ENCODE measurements at regions not wholly inside any gene's neighbourhood (a gene's known extent, or its start where the extent isn't known, plus 50 kb on each side); places are given as distances from the start of the nearest gene placed in this dataset.

DNA sequence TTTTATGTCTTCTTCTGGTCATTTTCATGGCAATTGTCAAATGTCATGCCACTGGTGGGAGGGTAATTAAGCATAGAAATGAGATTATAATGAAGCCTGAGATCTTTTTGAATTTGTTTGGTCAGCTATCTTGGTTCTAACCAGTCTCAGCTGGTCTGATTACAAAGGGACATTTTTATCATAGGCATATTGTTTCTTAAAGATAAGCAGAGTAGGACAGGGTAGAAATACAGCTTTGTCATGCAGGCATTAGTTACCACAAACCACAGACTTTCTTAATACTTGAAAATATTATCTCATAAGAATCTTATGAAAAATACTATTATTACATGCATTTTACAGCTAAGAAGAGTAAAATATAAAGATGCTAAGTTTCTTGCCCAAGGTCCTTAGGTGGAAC is 1761.5 kb downstream of the PCDH9 start:
- no peaks in the 10 kb centered on the region for H3K9me3 ChIP-seq
- H3K36me3 ChIP-seq: no peaks in the 10 kb centered on the region
- TF ChIP-seq CTCF (IDR thresholded peaks at IDR 0.05) (no peak), EP300 (IDR thresholded peaks at IDR 0.05) (no peak), POLR2A (IDR thresholded peaks at IDR 0.05) (no peak)
- H3K27me3 ChIP-seq: no peaks in the 10 kb centered on the region
- no peak overlapping the region for H3K4me3 ChIP-seq
- no peaks in the 10 kb centered on the region for H3K4me1 ChIP-seq
- no peak for DNase-seq (ENCODE audit: low spot score in 2 of 2)
- no peak overlapping the region for H3K27ac ChIP-seq

DNA sequence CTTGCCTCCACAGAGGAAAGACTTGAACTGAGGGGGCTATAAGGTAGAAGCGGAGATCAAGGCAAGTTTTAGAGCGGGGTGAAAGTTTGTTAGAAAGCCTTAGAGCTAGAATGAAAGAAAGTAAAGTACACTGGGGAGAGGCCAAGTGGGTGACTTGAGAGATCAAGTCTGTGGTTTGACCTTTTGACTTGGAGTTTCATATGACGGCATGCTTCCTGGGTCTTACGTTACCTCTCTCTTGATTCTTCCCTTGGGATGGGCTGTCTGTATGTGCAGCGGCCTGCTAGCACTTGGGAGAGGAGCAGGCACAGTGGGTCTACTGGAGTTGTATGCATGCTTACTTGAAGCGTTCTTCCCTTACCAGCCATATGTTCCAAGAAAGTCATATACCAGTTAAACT is 1768.5 kb downstream of the PCDH9 start:
- Histone ChIP-seq H3K27ac (no peak overlapping the region), H3K27me3 (no peaks in the 10 kb centered on the region), H3K9me3 (no peaks in the 10 kb centered on the region), H3K4me1 (no peaks in the 10 kb centered on the region), H3K4me3 (no peak overlapping the region), H3K36me3 (no peaks in the 10 kb centered on the region)
- TF ChIP-seq POLR2A (IDR thresholded peaks at IDR 0.05): no peak
- TF ChIP-seq EP300 (IDR thresholded peaks at IDR 0.05): no peak
- no peak for TF ChIP-seq CTCF (IDR thresholded peaks at IDR 0.05)
- no peak for DNase-seq (ENCODE audit: low spot score in 2 of 2)
- WGBS, 2 donors: 58 to 60% methylated on average over 6 of the region's 6 CpGs

GRCh38 chr13:65460136-65460535 is 1770.0 kb downstream of the PCDH9 start:
- H3K27ac ChIP-seq: no peak overlapping the region
- no peaks in the 10 kb centered on the region for H3K36me3 ChIP-seq
- no peak for DNase-seq (ENCODE audit: low spot score in 2 of 2)
- TF ChIP-seq POLR2A (IDR thresholded peaks at IDR 0.05) (no peak), CTCF (IDR thresholded peaks at IDR 0.05) (no peak), EP300 (IDR thresholded peaks at IDR 0.05) (no peak)
- H3K27me3 ChIP-seq: no peaks in the 10 kb centered on the region
- no peaks in the 10 kb centered on the region for H3K9me3 ChIP-seq
- 73 to 76% methylated on average over 1 of the region's 1 CpG for WGBS, 2 donors
- H3K4me3 ChIP-seq: no peak overlapping the region
- no peaks in the 10 kb centered on the region for H3K4me1 ChIP-seq

GRCh38 chr13:65456150-65456912 is 1773.8 kb downstream of the PCDH9 start:
- H3K27ac ChIP-seq: no peak overlapping the region
- TF ChIP-seq EP300 (IDR thresholded peaks at IDR 0.05) (no peak), CTCF (IDR thresholded peaks at IDR 0.05) (no peak), POLR2A (IDR thresholded peaks at IDR 0.05) (no peak)
- H3K36me3 ChIP-seq: no peaks in the 10 kb centered on the region
- no peak overlapping the region for H3K4me3 ChIP-seq
- H3K9me3 ChIP-seq: no peaks in the 10 kb centered on the region
- no peak for DNase-seq (ENCODE audit: low spot score in 2 of 2)
- H3K4me1 ChIP-seq: no peaks in the 10 kb centered on the region
- no peaks in the 10 kb centered on the region for H3K27me3 ChIP-seq
- WGBS, 2 donors: 59 to 71% methylated on average over 5 of the region's 5 CpGs

- H3K27me3 ChIP-seq: no peaks in the 10 kb centered on the region
- no peaks in the 10 kb centered on the region for H3K4me1 ChIP-seq
- H3K4me3 ChIP-seq: no peak overlapping the region
- H3K27ac ChIP-seq: no peak overlapping the region
- no peak for DNase-seq (ENCODE audit: low spot score in 2 of 2)
- TF ChIP-seq EP300 (IDR thresholded peaks at IDR 0.05): no peak
- TF ChIP-seq CTCF (IDR thresholded peaks at IDR 0.05): no peak
- no peak for TF ChIP-seq POLR2A (IDR thresholded peaks at IDR 0.05)
- no peaks in the 10 kb centered on the region for H3K36me3 ChIP-seq
- 82 to 87% methylated on average over 4 of the region's 4 CpGs for WGBS, 2 donors
- no peaks in the 10 kb centered on the region for H3K9me3 ChIP-seq
These were observed 1775.7 kb downstream of the PCDH9 start for GRCh38 chr13:65454403-65454802.
